PC-3 (cell line): ENCODE measurements at regions not wholly inside any gene's neighbourhood (a gene's known extent, or its start where the extent isn't known, plus 50 kb on each side); places are given as distances from the start of the nearest gene placed in this dataset.

ENCODE experiments used
- ATAC-seq: fragments of 200-7000 bp; cut with Tn5 transposase; 2 replicates; pipeline ENCODE4 v1.9.1; 2020; ENCODE audit warnings: mild to moderate bottlenecking, moderate library complexity
- BruUV-seq: library from RNA; stranded (reverse); fragments of 400-500 nt; replicated peaks from 2 replicates; lab custom pipeline; 2021; lab: Mats Ljungman, UMichigan
- CTCF ChIA-PET: fragments of 300-600 bp; sonication (Branson Sonifier 250); formaldehyde crosslinking; loops from one replicate; lab custom pipeline; 2022; ENCODE audit warnings: antibody characterized with exemption; lab: Charles Lee
- POLR2A ChIA-PET: fragments of 300-600 bp; sonication (Branson Sonifier 250); formaldehyde crosslinking; loops from one replicate; lab custom pipeline; 2022; ENCODE audit warnings: antibody characterized with exemption; ENCODE audit not compliant: unreplicated experiment; lab: Charles Lee
- DNase-seq: peaks from one replicate; pipeline ENCODE4 v3.0.0-alpha.2; 2015
- H2AFZ ChIP-seq: fragments of 300-600 bp; sonication (generic); 2 replicates; pipeline ENCODE4 v1.6.0; 2016; ENCODE audit warnings: antibody characterized with exemption, low read length
- H3F3A ChIP-seq: fragments of 300-600 bp; sonication (generic); one replicate; pipeline ENCODE4 v1.6.0; 2017; ENCODE audit warnings: antibody characterized with exemption, low read length, control low read depth, mild to moderate bottlenecking; ENCODE audit not compliant: unreplicated experiment
- H3K27ac ChIP-seq: fragments of 300-600 bp; sonication (generic); 2 replicates; pipeline ENCODE4 v1.5.1; 2016; ENCODE audit warnings: mild to moderate bottlenecking, low read length
- H3K27me3 ChIP-seq: fragments of 300-600 bp; sonication (generic); 2 replicates; pipeline ENCODE4 v1.6.1; 2016; ENCODE audit warnings: low read length, mixed read lengths
- H3K36me3 ChIP-seq: fragments of 300-600 bp; sonication (generic); 2 replicates; pipeline ENCODE4 v1.6.1; 2016; ENCODE audit warnings: low read depth, mixed run types, low read length, mixed read lengths
- H3K4me1 ChIP-seq: fragments of 300-600 bp; sonication (generic); 2 replicates; pipeline ENCODE4 v1.5.1; 2016; ENCODE audit warnings: low read length; ENCODE audit not compliant: insufficient read depth
- H3K4me2 ChIP-seq: fragments of 300-600 bp; sonication (generic); 2 replicates; pipeline ENCODE4 v1.6.0; 2016; ENCODE audit warnings: low read length
- H3K4me3 ChIP-seq: fragments of 300-600 bp; sonication (generic); 2 replicates; pipeline ENCODE4 v1.5.1; 2016; ENCODE audit warnings: mild to moderate bottlenecking, low read length, mixed read lengths
- H3K79me2 ChIP-seq: fragments of 300-600 bp; sonication (generic); 2 replicates; pipeline ENCODE4 v1.6.1; 2017; ENCODE audit warnings: low read length, mixed read lengths
- H3K9ac ChIP-seq: fragments of 300-600 bp; sonication (generic); 2 replicates; pipeline ENCODE4 v1.6.0; 2016; ENCODE audit warnings: mild to moderate bottlenecking, low read length
- H3K9me2 ChIP-seq: fragments of 300-600 bp; sonication (generic); replicated peaks from 2 replicates; pipeline ENCODE4 v1.6.1; 2016; ENCODE audit warnings: mixed run types, low read length, mixed read lengths
- H3K9me3 ChIP-seq: fragments of 300-600 bp; sonication (generic); 2 replicates; pipeline ENCODE4 v1.6.1; 2016; ENCODE audit warnings: low read length, mixed read lengths
- H4K20me1 ChIP-seq: fragments of 300-600 bp; sonication (generic); 2 replicates; pipeline ENCODE4 v1.6.1; 2016; ENCODE audit warnings: low read length, mixed read lengths
- EZH2 ChIP-seq: fragments of 300-600 bp; sonication (generic); IDR thresholded peaks from one replicate; pipeline ENCODE4 v1.6.1; 2017; ENCODE audit warnings: antibody characterized with exemption, mild to moderate bottlenecking, low read length; ENCODE audit not compliant: unreplicated experiment
- EZH2phosphoT487 ChIP-seq: fragments of 300-600 bp; sonication (generic); IDR thresholded peaks from 2 replicates; pipeline ENCODE4 v1.6.1; 2018; ENCODE audit warnings: mild to moderate bottlenecking, antibody characterized with exemption, low read length, borderline replicate concordance
- intact Hi-C: fragments of 100-400 bp; cut with micrococcal nuclease; formaldehyde crosslinking; loops from 2 replicates; pipeline ENCODE4 v1.9.0; 2023
- TF ChIP-seq, protein P1 (sequence below): fragments of 300-600 bp; sonication (generic); conservative IDR thresholded peaks from 2 replicates; pipeline ENCODE4 v1.5.1; 2017; ENCODE audit warnings: antibody characterized with exemption, low read depth, mild to moderate bottlenecking, low read length

DNA sequence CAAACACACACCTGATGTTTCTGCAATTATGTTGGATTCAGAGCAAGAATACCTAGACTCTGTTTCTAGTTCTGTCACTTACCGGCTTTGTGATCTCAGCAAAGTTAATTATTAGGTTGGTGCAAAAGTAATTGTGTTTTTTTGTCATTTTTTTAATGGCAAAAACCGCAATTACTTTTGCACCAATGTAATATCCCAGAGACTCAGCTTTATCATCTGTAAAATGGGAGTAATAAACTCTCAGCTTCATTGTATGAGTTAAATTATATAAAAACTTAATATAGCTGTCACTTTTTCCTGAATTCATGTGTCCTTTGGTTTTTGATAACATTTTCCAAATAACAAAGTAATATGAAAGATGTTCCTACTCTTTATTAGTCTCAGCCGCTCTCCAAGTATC, 251.7 kb downstream of the TRIB2 start:
- intact Hi-C loops, result no loop called here
- no peaks in the 10 kb centered on the region for H3K9me2 ChIP-seq
- DNase-seq (no peak), ATAC-seq (no peak)
- no peaks in the 10 kb centered on the region for H3F3A ChIP-seq
- no peak overlapping the region for H3K27ac ChIP-seq
- no peak overlapping the region for H3K4me2 ChIP-seq
- CTCF ChIA-PET, result no interaction called here
- no peaks in the 10 kb centered on the region for H3K79me2 ChIP-seq
- no peaks in the 10 kb centered on the region for H3K27me3 ChIP-seq
- H3K9me3 ChIP-seq, result no peaks in the 10 kb centered on the region
- BruUV-seq, result no TSS peak
- H3K36me3 ChIP-seq, result no peaks in the 10 kb centered on the region
- H3K4me3 ChIP-seq, result no peak overlapping the region
- H3K4me1 ChIP-seq, result peaks cover 16% of the 10 kb centered on the region
- H4K20me1 ChIP-seq, result no peaks in the 10 kb centered on the region
- POLR2A ChIA-PET, result no interaction called here
- no peak overlapping the region for H3K9ac ChIP-seq
- TF ChIP-seq EZH2 (no peak), EZH2phosphoT487 (no peak)
- TF ChIP-seq, protein P1, sequence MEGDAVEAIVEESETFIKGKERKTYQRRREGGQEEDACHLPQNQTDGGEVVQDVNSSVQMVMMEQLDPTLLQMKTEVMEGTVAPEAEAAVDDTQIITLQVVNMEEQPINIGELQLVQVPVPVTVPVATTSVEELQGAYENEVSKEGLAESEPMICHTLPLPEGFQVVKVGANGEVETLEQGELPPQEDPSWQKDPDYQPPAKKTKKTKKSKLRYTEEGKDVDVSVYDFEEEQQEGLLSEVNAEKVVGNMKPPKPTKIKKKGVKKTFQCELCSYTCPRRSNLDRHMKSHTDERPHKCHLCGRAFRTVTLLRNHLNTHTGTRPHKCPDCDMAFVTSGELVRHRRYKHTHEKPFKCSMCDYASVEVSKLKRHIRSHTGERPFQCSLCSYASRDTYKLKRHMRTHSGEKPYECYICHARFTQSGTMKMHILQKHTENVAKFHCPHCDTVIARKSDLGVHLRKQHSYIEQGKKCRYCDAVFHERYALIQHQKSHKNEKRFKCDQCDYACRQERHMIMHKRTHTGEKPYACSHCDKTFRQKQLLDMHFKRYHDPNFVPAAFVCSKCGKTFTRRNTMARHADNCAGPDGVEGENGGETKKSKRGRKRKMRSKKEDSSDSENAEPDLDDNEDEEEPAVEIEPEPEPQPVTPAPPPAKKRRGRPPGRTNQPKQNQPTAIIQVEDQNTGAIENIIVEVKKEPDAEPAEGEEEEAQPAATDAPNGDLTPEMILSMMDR, result no peak
- H2AFZ ChIP-seq, result no peak overlapping the region

GRCh38 chr2:12970861-12971260, 254.1 kb downstream of the TRIB2 start:
- Histone ChIP-seq H3K79me2 (no peaks in the 10 kb centered on the region), H4K20me1 (no peaks in the 10 kb centered on the region), H3K4me1 (peaks cover 12% of the 10 kb centered on the region), H3K4me2 (no peak overlapping the region), H3K9me3 (no peaks in the 10 kb centered on the region), H3K9ac (no peak overlapping the region), H3F3A (no peaks in the 10 kb centered on the region), H3K9me2 (no peaks in the 10 kb centered on the region), H2AFZ (no peak overlapping the region), H3K27ac (no peak overlapping the region), H3K36me3 (no peaks in the 10 kb centered on the region), H3K27me3 (no peaks in the 10 kb centered on the region), H3K4me3 (no peak overlapping the region)
- intact Hi-C loops, result no loop called here
- POLR2A ChIA-PET, result no interaction called here
- BruUV-seq, result no TSS peak
- DNase-seq, result peak; percentile 62
- no peak for ATAC-seq
- CTCF ChIA-PET, result no interaction called here
- TF ChIP-seq, protein P1, result no peak
- TF ChIP-seq EZH2phosphoT487 (no peak), EZH2 (no peak)

DNA sequence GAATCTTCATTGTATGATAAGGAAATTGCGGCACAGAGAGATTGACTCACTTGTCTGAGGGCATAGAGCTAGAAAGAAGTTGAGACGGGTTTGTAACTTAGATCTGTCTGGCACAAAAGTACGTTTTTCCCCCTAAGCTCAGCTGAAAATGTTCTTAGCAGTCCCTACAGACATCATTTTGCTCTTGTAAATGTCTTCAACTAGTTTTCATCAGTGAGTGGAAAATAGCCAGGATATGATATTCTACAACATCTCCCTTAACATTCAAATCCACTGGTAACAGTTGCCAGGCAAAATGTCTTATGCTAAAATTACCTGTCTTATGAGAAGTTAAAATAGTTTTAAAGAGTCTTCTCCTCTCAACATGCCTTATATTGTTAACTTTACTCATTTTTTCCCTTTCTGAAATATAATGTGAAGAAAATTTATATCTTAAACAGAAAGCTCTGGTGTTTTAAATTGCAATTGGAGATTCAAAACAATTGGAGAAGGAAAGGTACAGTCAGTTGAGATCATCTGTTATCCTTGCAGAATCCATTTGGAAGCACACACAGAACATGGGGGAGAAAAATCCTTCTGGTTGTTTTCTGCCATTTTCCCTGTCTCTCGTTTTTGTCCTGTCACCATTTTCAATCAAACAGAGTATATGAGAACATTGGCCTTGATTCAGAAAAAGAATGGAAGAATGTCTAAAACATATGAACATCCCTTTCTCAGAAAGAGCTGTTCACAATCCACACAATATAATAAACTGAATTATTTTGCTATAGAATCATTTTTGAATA, 255.0 kb downstream of the TRIB2 start:
- Histone ChIP-seq H2AFZ (no peak overlapping the region), H3K9me2 (no peaks in the 10 kb centered on the region), H3K27me3 (no peaks in the 10 kb centered on the region), H4K20me1 (no peaks in the 10 kb centered on the region), H3K36me3 (no peaks in the 10 kb centered on the region), H3K4me1 (peaks cover 10% of the 10 kb centered on the region), H3F3A (no peaks in the 10 kb centered on the region), H3K9ac (no peak overlapping the region), H3K79me2 (no peaks in the 10 kb centered on the region), H3K9me3 (no peaks in the 10 kb centered on the region), H3K4me3 (no peak overlapping the region), H3K4me2 (no peak overlapping the region), H3K27ac (no peak overlapping the region)
- no TSS peak for BruUV-seq
- TF ChIP-seq EZH2phosphoT487 (no peak), EZH2 (no peak)
- TF ChIP-seq, protein P1, result no peak
- ChIA-PET CTCF (no interaction called here), POLR2A (no interaction called here)
- ATAC-seq (no peak), DNase-seq (no peak)
- intact Hi-C loops, result no loop called here
